ENCODE measurements at regions not wholly inside any gene's neighbourhood (a gene's known extent, or its start where the extent isn't known, plus 50 kb on each side); places are given as distances from the start of the nearest gene placed in this dataset.

- peak; percentile 48 for DNase-seq
Measured at GRCh38 chr11:128365044-128365443, 222.3 kb downstream of the ETS1 start.

GRCh38 chr11:128361451-128362020 lies 225.8 kb downstream of the ETS1 start:
- peak; percentile 30 for DNase-seq

DNA sequence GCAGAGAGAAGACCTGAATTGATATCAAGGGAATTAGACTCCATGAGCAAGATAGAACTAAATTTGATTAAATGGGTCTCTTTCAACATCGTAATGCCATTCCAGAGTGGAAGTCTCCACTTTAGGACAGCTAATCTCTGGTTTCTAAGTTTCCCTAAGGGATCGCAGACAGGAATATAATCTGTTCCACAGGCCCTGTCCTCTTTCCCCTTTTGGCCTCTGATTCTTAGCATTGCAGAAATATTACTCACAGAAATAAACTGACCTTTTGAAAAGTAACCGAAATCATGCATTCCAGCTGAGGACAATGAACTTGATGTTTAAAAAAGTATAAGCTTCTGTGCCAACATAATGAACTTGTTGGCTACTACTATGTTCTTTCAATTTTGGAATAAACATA lies 227.8 kb downstream of the ETS1 start:
- DNase-seq: no peak

DNA sequence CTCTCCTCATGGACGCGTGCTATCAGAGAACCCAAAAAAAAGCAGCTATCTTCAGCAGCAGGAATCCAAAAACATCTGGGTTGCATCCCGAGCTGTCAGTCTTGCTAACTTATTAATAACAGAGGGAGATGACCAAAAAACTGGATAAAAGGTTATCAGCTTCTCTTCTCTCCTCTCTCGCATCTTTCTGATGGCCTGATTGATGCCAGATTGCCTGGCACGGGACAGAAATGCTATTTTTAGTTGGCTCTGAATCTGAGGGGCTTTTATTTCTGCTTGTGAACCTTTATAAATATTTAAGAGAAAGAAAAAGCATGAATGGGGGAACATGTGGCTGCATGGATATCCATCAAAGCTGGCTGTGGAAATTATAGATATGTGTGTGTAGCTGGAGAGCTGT lies 230.3 kb downstream of the ETS1 start:
- DNase-seq: no peak

- DNase-seq: no peak
Measured at GRCh38 chr11:128355558-128355957, 231.8 kb downstream of the ETS1 start.

DNA sequence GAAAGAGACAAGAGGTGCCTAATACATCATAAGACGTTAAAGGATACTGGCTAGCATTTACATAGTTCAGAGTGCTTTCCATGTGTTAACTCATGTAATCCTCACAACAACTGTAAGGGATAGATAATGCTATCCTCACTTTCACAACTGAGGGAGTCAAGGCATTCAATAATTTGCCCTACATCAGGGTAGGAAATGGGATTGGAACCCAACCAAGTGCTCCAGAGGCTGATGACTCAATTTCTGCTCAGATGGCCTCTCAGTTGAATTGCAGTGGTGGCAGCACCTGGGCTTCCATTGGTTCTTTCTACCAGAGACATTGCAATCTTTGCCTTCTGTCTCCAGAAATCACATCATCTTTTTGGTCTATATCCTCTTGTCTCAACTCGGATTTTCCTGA lies 232.9 kb downstream of the ETS1 start:
- DNase-seq: no peak

DNA sequence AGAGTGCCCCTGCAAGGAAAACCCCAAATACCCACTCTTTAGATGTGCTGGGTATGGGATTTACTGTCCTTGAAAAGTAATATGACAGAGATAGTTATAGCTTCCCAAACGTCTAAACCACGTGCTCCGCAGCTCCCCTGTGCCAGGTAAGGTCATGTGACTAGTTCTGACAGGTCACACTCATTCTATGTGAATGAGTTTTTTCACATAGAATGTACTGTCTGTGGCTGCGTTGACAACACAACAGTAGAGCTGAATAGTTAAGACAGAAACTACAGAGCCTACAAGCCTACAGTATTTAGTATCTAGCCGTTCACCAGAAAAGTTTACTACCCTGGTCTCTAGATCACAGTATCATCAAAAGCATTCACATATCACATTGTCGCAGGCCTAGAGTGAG lies 236.2 kb downstream of the ETS1 start:
- DNase-seq: no peak

DNA sequence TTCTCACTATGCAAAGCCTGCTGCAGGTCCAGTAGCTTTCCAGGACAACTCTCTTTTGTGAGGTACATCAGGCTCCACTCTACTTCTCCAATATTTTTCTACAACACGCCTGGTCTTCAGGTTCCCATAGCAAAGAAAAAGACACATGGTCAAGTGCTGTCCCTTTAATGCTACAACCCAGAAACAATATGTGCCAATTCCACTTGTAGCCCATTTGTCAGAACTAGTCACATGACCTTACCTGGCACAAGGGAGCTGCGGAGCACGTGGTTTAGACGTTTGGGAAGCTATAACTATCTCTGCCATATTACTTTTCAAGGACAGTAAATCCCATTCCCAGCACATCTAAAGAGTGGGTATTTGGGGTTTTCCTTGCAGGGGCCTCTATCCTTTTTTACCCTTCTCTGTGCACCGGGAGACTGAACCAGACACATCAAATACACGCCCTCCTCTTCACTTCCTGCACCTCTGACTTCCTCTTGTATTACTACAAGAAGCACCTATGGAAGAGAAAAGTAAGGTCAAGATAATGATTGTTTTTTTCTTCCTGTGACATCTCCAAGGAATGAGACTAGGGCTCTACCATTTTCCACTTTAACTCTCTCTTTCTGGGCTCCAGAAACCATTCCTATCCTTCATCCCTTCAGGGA lies 237.6 kb downstream of the ETS1 start:
- no peak for DNase-seq

- peak; percentile 36 for DNase-seq
Measured at GRCh38 chr11:128346804-128347203, 240.6 kb downstream of the ETS1 start.

GRCh38 chr11:128345316-128345715 lies 242.0 kb downstream of the ETS1 start:
- DNase-seq: peak; percentile 87

DNA sequence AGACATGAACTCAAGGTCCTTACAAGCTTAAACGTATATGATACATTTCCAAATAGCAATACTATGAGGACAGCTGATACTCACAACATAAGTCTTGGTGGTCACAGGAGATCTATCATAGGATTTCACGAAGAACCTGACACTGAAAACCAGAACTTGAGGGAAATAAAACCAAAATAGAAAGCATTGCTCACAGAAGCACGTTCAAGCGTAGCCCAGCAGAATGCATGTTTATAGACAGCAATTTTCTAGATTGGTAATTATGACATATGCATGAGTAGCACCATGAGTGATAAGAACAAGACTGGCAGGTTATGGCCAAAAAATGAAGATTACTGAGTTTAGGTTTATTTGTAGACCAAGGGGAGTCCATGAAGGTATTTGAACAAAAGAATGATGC lies 243.5 kb downstream of the ETS1 start:
- no peak for DNase-seq

GRCh38 chr11:128343135-128343514 lies 244.2 kb downstream of the ETS1 start:
- no peak for DNase-seq

DNA sequence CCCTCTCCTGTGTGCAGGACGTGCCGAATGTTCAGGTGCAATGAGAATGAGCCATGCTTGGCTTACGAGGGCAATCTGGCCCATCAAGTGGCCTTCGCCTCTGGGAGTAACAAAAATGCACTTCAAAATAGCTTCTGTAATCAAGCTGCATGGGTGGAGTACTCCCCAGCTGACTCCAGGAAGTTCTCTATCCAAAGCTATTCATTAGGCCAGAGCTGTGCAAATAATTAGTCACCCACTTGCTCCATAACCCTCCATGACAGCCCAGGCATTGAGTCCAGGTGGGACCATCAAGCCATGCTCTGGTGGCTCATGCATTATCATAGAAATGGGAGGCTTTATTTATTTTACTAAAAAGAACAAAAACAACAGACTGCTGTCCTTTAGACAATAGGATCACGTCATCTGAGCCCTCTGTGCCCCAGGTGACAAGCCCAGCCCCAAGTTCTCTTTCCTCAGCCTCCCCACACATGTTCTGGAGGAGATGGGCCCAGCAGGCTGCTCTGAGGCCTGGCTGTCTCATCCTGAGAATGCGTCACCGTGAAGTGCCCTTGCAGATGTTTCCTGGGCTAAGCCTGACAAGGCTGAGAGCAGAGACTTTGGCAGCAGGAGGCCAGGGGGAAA lies 244.7 kb downstream of the ETS1 start:
- peak; percentile 75 for DNase-seq

- peak; percentile 87 for DNase-seq
Measured at GRCh38 chr11:128341280-128342248, 245.8 kb downstream of the ETS1 start.

GRCh38 chr11:128339792-128340191 lies 247.6 kb downstream of the ETS1 start:
- DNase-seq: peak; percentile 50

GRCh38 chr11:128338811-128339210 lies 248.5 kb downstream of the ETS1 start:
- no peak for DNase-seq

DNA sequence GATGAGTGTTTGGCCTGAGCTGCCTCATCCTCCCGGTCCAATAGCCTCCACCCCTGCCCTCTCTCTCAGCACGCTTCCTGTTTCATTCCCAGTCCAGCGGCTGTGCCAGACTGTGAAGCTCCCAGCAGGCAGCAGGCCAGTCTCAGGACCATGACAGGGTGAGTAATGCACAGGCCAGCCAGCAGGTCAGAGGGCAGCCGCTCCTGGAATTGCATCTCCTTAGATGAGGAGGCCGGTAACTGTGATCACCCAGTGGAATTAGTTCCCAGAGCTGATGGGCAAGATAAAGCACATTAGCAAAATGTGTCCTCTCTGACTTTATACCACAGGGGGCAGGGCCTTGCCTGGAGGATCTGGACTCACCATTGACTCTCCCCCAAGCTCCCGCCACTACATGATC lies 251.2 kb downstream of the ETS1 start:
- no peak for DNase-seq

DNA sequence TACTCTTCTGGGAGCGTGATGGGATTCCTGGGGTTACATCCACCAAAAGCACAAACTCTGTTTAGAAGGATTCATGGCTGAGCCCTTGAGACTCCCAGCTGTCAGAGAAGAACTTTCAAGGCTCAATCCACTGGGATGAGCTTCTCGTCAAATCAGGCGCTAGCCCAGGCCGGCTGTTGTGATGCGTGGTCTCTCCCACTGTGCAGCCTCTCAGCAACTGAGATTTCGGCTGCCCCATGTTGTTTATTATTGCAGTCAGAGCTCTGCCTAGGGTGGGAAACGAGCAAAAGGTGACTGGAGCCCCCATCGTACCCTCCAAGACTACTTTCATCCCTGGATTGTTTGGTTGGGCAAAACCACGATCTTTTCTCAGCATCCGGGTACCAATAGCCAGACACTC lies 251.6 kb downstream of the ETS1 start:
- DNase-seq: no peak

DNA sequence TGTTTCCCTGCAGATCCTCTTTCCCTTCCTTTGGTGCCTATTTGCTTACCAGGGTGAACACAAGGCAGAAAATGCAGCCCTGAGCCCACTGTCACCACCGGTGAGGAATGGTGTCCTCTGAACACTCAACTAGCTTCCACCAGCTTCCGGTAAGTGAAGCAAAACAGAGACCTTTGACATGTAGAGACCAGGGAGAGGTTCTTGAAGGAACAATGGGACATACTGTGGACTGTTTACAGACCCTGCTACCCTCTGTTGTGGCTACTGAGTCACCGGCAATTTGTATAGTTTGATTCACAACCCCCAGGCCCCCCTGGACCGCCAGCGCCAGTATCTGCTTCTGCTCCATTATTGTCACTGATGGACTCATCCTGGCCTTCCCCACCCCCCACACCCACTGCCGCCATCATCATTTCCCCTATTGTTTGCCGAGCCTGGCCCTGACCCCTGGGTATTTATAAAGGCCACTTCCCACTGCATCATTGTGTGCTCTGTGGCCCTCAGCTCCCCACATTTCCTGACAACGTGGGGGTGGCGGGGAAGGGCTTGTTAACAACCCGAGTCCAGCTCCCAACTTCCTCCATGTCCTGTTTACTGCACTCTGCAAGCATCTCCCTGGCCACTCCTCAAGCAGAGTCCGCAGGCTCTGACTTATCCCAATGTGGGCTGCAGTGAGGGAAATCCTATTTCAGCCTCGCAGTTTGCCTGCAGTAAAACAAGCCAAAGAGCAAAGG lies 252.9 kb downstream of the ETS1 start:
- no peak for DNase-seq

DNA sequence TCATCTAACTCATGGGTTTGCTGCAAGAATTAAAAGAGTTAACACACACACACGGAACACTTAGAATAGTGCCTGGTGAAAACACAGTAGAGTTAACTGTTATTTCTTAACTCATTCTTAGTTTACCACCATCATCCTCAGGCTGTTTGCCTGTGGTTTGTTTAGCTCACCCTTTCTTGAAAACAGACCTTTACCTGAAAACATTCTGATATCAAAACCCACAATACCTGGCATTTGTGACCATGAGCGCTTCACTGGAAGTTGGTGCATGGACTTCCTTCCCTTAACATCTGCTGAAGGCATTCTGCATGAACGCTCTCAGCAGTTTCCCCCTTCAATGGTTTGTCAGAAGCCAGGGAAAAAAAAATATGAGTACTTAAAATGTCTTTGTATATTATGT lies 256.0 kb downstream of the ETS1 start:
- no peak for DNase-seq

DNA sequence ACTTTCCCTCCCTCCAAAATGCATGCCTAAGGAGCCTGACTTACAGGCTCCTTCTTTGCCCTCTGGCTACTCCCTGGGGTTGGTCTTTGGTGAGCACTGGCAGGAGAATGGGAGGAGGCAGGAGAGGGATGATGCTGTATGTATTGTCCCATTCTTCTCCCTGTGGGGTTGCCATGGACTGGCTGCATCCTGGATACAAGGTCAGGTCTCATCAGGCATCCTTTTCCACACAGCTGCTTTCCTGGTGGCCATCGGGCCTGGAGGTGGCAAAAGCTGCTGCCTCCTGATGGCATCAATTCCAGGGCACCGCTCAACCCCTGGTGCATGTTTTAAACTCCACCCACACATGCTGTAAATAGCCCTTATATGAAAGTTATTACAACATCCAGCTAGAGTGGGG lies 257.2 kb downstream of the ETS1 start:
- DNase-seq: no peak

GRCh38 chr11:128328955-128329551 lies 258.3 kb downstream of the ETS1 start:
- DNase-seq: peak; percentile 75

All from CD4-positive, alpha-beta T cell treated with Interleukin-17A for 1 hour (primary cell).